Adrenal gland (tissue), 9 donors: ENCODE measurements at regions not wholly inside any gene's neighbourhood (a gene's known extent, or its start where the extent isn't known, plus 50 kb on each side); places are given as distances from the start of the nearest gene placed in this dataset.
"Not testable (repeated sequence)": the region's sequence is repeated elsewhere in the genome, so short reads cannot be mapped to it uniquely, and the experiment has no call there.

Experiments
- DNase-seq, 7 donors: peaks; one replicate each; pipeline ENCODE4 v3.0.0-alpha.2; 2019 to 2020
- H3K27ac ChIP-seq, 5 donors: fragments of 200-600 bp; sonication (generic) in 4 of 5; 1 replicate in 3 of 5; 2 replicates in 2 of 5; pipeline versions ENCODE4 v1.5.1 to v1.8.0; 2016 to 2020; ENCODE audit warnings: mild to moderate bottlenecking in 1 of 5
- H3K27me3 ChIP-seq: fragments of 200-600 bp; 2 replicates; pipeline ENCODE4 v1.8.0; 2021
- H3K36me3 ChIP-seq, 2 donors: fragments of 200-600 bp; replicated peaks in 1 of 2; 1 replicate in 1 of 2; 2 replicates in 1 of 2; pipeline versions ENCODE4 v1.5.1 to v1.8.0; 2018 to 2022
- H3K4me1 ChIP-seq, 2 donors: fragments of 200-600 bp; replicated peaks in 1 of 2; 1 replicate in 1 of 2; 2 replicates in 1 of 2; pipeline versions ENCODE4 v1.5.1 to v1.8.0; 2018 to 2021
- H3K4me3 ChIP-seq, 4 donors: fragments of 200-600 bp; sonication (generic) in 3 of 4; one replicate each; pipeline ENCODE4 v1.5.1; 2016 to 2018
- H3K9me3 ChIP-seq, 3 donors: fragments of 200-600 bp; sonication (generic) in 1 of 3; replicated peaks in 1 of 3; 1 replicate in 2 of 3; 2 replicates in 1 of 3; pipeline versions ENCODE4 v1.5.1 to v1.8.0; 2016 to 2021
- POLR2A ChIP-seq, 2 donors: fragments of 450-650 bp; IDR thresholded peaks; one replicate each; pipeline ENCODE4 v1.6.1; 2017; ENCODE audit warnings: antibody characterized with exemption in 2 of 2, mild to moderate bottlenecking in 2 of 2, moderate library complexity in 1 of 2
- WGBS, 4 donors: extraction: QIAGEN DNeasy Blood & Tissue Kit in 2 of 4; methylation state at CpG; one replicate each; pipeline versions ENCODE4 v1.1.5 to v1.1.7; 2013 to 2017; 5-methylcytosine and 5-hydroxymethylcytosine counted together
- intact Hi-C, 2 donors: fragments of 100-400 bp; cut with DNase I; formaldehyde crosslinking; loops; one replicate each; pipeline versions ENCODE4 v1.14.1 to v1.15.0; 2022 to 2023
- TF ChIP-seq, protein P1 (sequence below), 6 experiments: fragments of 450-650 bp in 4 of 6; fragments of 200-600 bp in 2 of 6; sonication (generic) in 1 of 6; IDR thresholded peaks; 1 replicate in 5 of 6; 2 replicates in 1 of 6; pipeline versions ENCODE4 v1.5.1 to v1.8.0; 2016 to 2021; ENCODE audit warnings: antibody characterized with exemption in 6 of 6, mild to moderate bottlenecking in 2 of 6, moderate library complexity in 1 of 6
- donor health status: healthy with polysubstance abuse.
- donor health status: Bipolar disorder and iron deficiency.
- donor health status: DM: yes; HTN: yes; CAD: no.
- donor health status: DM: no; HTN: no; CAD: no.
- donor health status: DM: no; HTN: no; CAD: no.

DNA sequence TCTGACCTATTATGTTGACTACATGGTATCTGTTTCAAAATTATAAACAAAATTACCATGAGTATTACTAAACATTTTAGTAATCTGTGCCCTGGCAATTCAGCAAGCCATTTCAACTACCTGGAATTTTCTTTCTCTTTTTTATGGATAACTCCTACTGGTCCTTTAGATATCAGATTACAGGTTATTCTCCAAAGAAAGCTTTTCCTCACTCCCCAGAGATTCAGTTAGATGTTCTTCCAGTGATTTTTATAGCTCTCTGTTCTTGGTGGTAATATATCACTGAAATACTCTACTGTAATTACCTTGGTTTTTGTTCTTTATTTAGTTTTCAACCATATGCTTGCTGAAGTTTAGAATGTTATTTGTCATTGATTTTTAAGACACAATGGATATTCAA lies 930.2 kb upstream of the FOXG1 start:
- H3K4me3 ChIP-seq, result no peak overlapping the region
- no peaks in the 10 kb centered on the region for H3K4me1 ChIP-seq
- DNase-seq, result no peak
- TF ChIP-seq, protein P1, sequence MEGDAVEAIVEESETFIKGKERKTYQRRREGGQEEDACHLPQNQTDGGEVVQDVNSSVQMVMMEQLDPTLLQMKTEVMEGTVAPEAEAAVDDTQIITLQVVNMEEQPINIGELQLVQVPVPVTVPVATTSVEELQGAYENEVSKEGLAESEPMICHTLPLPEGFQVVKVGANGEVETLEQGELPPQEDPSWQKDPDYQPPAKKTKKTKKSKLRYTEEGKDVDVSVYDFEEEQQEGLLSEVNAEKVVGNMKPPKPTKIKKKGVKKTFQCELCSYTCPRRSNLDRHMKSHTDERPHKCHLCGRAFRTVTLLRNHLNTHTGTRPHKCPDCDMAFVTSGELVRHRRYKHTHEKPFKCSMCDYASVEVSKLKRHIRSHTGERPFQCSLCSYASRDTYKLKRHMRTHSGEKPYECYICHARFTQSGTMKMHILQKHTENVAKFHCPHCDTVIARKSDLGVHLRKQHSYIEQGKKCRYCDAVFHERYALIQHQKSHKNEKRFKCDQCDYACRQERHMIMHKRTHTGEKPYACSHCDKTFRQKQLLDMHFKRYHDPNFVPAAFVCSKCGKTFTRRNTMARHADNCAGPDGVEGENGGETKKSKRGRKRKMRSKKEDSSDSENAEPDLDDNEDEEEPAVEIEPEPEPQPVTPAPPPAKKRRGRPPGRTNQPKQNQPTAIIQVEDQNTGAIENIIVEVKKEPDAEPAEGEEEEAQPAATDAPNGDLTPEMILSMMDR (IDR thresholded peaks at IDR 0.05), result no peak
- no peak for TF ChIP-seq POLR2A (IDR thresholded peaks at IDR 0.05)
- intact Hi-C loops, result no loop called here
- H3K36me3 ChIP-seq, result no peaks in the 10 kb centered on the region
- no peaks in the 10 kb centered on the region for H3K9me3 ChIP-seq
- H3K27ac ChIP-seq, result no peak overlapping the region
- no peaks in the 10 kb centered on the region for H3K27me3 ChIP-seq

DNA sequence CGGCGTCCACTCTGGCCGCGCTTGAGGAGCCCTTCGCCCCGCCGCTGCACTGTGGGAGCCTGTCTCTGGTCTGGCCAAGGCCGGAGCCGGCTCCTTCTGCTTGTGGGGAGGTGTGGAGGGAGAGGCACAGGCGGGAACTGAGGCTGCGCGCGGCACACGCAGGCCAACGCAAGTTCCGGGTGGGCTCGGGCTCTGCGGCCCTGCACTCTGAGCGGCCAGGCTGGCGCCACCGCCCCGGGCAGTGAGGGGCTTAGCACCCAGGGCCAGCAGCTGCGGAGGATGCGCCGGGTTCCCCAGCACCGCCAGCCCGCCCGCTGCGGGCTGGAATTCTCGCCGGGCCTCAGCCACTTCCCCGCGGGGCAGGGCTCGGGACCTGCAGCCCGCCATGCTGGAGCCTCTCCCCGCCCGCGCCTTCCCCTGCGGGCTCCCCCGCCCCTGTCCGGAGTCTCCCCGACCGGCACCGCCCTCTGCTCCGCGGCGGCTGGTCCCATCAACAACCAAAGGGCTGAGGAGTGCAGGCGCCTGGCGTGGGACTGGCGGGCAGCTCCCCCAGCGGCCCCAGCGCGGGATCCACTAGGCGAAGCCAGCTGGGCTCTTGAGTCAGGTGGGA lies 921.2 kb upstream of the FOXG1 start:
- Histone ChIP-seq H3K9me3 (no peaks in the 10 kb centered on the region), H3K4me3 (no peak overlapping the region), H3K27ac (no peak overlapping the region), H3K4me1 (no peaks in the 10 kb centered on the region), H3K36me3 (no peaks in the 10 kb centered on the region), H3K27me3 (no peaks in the 10 kb centered on the region)
- 93 to 99% (median 94%) methylated on average over 22 to 54 of the region's 54 CpGs for WGBS, 4 donors
- no peak for DNase-seq
- TF ChIP-seq, protein P1 (IDR thresholded peaks at IDR 0.05), result no peak
- TF ChIP-seq POLR2A (IDR thresholded peaks at IDR 0.05), result no peak
- intact Hi-C loops, result no loop called here

DNA sequence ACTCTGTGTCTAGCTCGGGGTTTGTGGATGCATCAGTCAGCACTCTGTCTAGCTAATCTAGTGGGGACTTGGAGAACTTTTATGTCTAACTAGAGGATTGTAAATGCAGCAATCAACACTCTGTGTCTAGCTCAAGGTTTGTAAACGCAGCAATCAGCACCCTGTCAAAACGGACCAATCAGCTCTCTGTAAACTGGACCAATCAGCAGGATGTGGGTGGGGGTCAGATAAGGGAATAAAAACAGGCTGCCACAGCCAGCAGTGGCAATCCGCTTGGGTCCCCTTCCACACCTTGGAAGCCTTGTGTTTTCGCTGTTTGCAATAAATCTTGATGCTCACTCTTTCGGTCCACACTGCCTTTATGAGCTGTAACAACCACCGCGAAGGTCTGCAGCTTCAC lies 920.7 kb upstream of the FOXG1 start:
- Histone ChIP-seq H3K9me3 (no peaks in the 10 kb centered on the region), H3K27ac (no peak overlapping the region), H3K4me3 (no peak overlapping the region), H3K36me3 (no peaks in the 10 kb centered on the region), H3K4me1 (no peaks in the 10 kb centered on the region), H3K27me3 (no peaks in the 10 kb centered on the region)
- no peak for DNase-seq
- TF ChIP-seq POLR2A (IDR thresholded peaks at IDR 0.05), result no peak
- TF ChIP-seq, protein P1 (IDR thresholded peaks at IDR 0.05), result no peak
- intact Hi-C loops, result no loop called here
- WGBS, 4 donors, result 78 to 90% (median 86%) methylated on average over 8 of the region's 8 CpGs

DNA sequence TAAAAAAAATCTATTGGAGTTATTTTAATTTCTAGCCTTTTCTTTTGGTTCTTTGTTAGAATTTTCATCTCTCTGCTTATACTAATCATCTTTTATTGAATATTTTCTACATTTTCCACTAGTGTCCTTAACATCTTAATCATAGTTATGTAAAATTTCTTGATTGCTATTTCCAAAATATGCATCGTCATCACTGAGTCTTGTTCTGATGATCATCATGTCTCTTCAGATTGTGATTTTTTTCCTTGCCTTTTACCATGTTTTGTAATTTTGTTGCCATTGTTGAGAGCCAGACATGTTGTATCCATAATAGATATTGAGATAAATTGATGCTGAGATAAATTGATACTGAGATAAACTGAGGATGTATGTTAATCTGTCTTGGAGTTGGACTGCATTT lies 919.1 kb upstream of the FOXG1 start:
- H3K27me3 ChIP-seq, H3K4me3 ChIP-seq, H3K36me3 ChIP-seq, H3K27ac ChIP-seq, DNase-seq, H3K9me3 ChIP-seq, intact Hi-C loops, H3K4me1 ChIP-seq: not testable (repeated sequence)
- WGBS, 4 donors, result 86 to 100% (median 86%) methylated on average over 1 of the region's 1 CpG

DNA sequence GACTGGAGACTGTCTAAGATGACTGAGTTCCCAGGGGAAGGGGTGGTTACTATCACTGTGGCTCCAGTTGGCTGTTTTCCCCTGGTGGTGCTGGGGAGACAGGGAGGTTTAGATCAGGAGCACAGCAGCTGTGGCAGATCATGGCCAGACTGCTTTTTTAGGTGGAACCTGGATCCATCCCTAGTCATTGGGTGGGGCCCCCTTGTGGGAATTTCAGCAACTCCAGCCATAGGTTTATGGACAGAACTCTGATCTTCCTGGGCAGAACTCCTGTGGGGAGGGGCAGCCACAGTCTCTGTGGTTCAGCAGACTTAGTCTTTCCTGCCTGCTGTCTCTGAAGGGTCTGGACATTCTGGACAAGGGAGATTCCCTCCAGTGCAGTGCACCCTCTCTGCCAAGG lies 917.4 kb upstream of the FOXG1 start:
- intact Hi-C loops, H3K4me3 ChIP-seq, H3K4me1 ChIP-seq, DNase-seq, H3K9me3 ChIP-seq, H3K27me3 ChIP-seq, H3K27ac ChIP-seq, H3K36me3 ChIP-seq: not testable (repeated sequence)
